NCI-H82 treated with DMSO at 0.1 percent for 48 hours (cell line): ENCODE measurements at regions not wholly inside any gene's neighbourhood (a gene's known extent, or its start where the extent isn't known, plus 50 kb on each side); places are given as distances from the start of the nearest gene placed in this dataset.
"Not testable (repeated sequence)": the region's sequence is repeated elsewhere in the genome, so short reads cannot be mapped to it uniquely, and the experiment has no call there.

Source experiments
- DNase-seq: peaks from one replicate; lab custom pipeline; 2025; ENCODE audit not compliant: unreplicated experiment; lab: John Stamatoyannopoulos, UW

GRCh38 chr2:143890798-143891197, 629.1 kb downstream of the ZEB2 start:
- DNase-seq: no peak

- no peak for DNase-seq
Observed at GRCh38 chr2:143889216-143889615, 630.7 kb downstream of the ZEB2 start.

- DNase-seq: no peak
Observed at GRCh38 chr2:143885461-143885860, 634.5 kb downstream of the ZEB2 start.

GRCh38 chr2:143881246-143881645, 638.7 kb downstream of the ZEB2 start:
- DNase-seq: peak; percentile 92

- peak; percentile 3 for DNase-seq
Observed at GRCh38 chr2:143877876-143878530, 641.9 kb downstream of the ZEB2 start.

GRCh38 chr2:143877056-143877455, 642.9 kb downstream of the ZEB2 start:
- no peak for DNase-seq

GRCh38 chr2:143875295-143876233, 644.4 kb downstream of the ZEB2 start:
- no peak for DNase-seq

GRCh38 chr2:143873886-143874285, 646.0 kb downstream of the ZEB2 start:
- DNase-seq: no peak

- no peak for DNase-seq
Observed at GRCh38 chr2:143870696-143871095, 649.2 kb downstream of the ZEB2 start.

- no peak for DNase-seq
Observed at GRCh38 chr2:143856978-143857377, 662.9 kb downstream of the ZEB2 start.

- peak; percentile 32 for DNase-seq
Observed at GRCh38 chr2:143852759-143853158, 667.2 kb downstream of the ZEB2 start.

- no peak for DNase-seq
Observed at GRCh38 chr2:143850084-143850483, 669.8 kb downstream of the ZEB2 start.

- DNase-seq: no peak
Observed at GRCh38 chr2:143847257-143847656, 672.7 kb downstream of the ZEB2 start.

- no peak for DNase-seq
Observed at GRCh38 chr2:143844986-143845385, 674.9 kb downstream of the ZEB2 start.

GRCh38 chr2:143843686-143844085, 676.2 kb downstream of the ZEB2 start:
- DNase-seq: no peak

- DNase-seq: no peak
Observed at GRCh38 chr2:143842836-143843235, 677.1 kb downstream of the ZEB2 start.

GRCh38 chr2:143841935-143842334, 678.0 kb downstream of the ZEB2 start:
- no peak for DNase-seq

- DNase-seq: no peak
Observed at GRCh38 chr2:143840601-143841000, 679.3 kb downstream of the ZEB2 start.

GRCh38 chr2:143840194-143840593, 679.7 kb downstream of the ZEB2 start:
- no peak for DNase-seq

- no peak for DNase-seq
Observed at GRCh38 chr2:143839456-143839855, 680.5 kb downstream of the ZEB2 start.

GRCh38 chr2:143837055-143837454, 682.9 kb downstream of the ZEB2 start:
- DNase-seq: not testable (repeated sequence)

GRCh38 chr2:143835481-143835880, 684.4 kb downstream of the ZEB2 start:
- no peak for DNase-seq
